ENCODE measurements at regions not wholly inside any gene's neighbourhood (a gene's known extent, or its start where the extent isn't known, plus 50 kb on each side); places are given as distances from the start of the nearest gene placed in this dataset.
"Not testable (repeated sequence)": the region's sequence is repeated elsewhere in the genome, so short reads cannot be mapped to it uniquely, and the experiment has no call there.

- no peak for TF ChIP-seq PKNOX1 (IDR thresholded peaks at IDR 0.05)
- TF ChIP-seq ARNT (IDR thresholded peaks at IDR 0.05): no peak
- no peak for TF ChIP-seq TARDBP (IDR thresholded peaks at IDR 0.05)
- TF ChIP-seq BHLHE40 (IDR thresholded peaks at IDR 0.05; ENCODE audit: borderline replicate concordance): no peak
- TF ChIP-seq FOXA1 (IDR thresholded peaks at IDR 0.05): no peak
- TF ChIP-seq LEF1 (IDR thresholded peaks at IDR 0.05; ENCODE audit: borderline replicate concordance): no peak
- no peak for TF ChIP-seq HDGF (IDR thresholded peaks at IDR 0.05; ENCODE audit: borderline replicate concordance)
- TF ChIP-seq NFRKB (IDR thresholded peaks at IDR 0.05): no peak
- TF ChIP-seq ELF4 (IDR thresholded peaks at IDR 0.05): no peak
- TF ChIP-seq FOXM1 (IDR thresholded peaks at IDR 0.05; ENCODE audit: borderline replicate concordance): no peak
- TF ChIP-seq FOXK2 (IDR thresholded peaks at IDR 0.05): no peak
- POLR2A ChIA-PET: no interaction called here
- no peak for DNase-seq (ENCODE audit: extremely low spot score)
- CTCF ChIA-PET: no interaction called here
Observed at GRCh38 chr5:127170918-127171600, 97.8 kb upstream of the C5orf63 start.

- POLR2A ChIA-PET: no interaction called here
Observed at GRCh38 chr5:127176769-127177168, 103.5 kb upstream of the C5orf63 start.

GRCh38 chr5:127182631-127183030 is 108.0 kb upstream of the MEGF10 start:
- CTCF ChIA-PET: interaction anchor here (0.6 kb wide), 1 partner anchor 827 kb away, joined by 3 read pairs; no protein-coding TSS in a partner anchor
- POLR2A ChIA-PET; DNase-seq (ENCODE audit: extremely low spot score): not testable (repeated sequence)

More at GRCh38 chr5:127176769-127177168, 103.5 kb upstream of the C5orf63 start:
- CTCF ChIA-PET: no interaction called here
- no peak for DNase-seq (ENCODE audit: extremely low spot score)
- TF ChIP-seq CTBP1 (IDR thresholded peaks at IDR 0.05; ENCODE audit: borderline replicate concordance): no peak
- TF ChIP-seq FOXM1 (IDR thresholded peaks at IDR 0.05; ENCODE audit: borderline replicate concordance): no peak
- TF ChIP-seq NFRKB (IDR thresholded peaks at IDR 0.05): no peak
- no peak for TF ChIP-seq ARNT (IDR thresholded peaks at IDR 0.05)
- no peak for TF ChIP-seq SUZ12 (IDR thresholded peaks at IDR 0.05)
- TF ChIP-seq TARDBP (IDR thresholded peaks at IDR 0.05): no peak
- no peak for TF ChIP-seq BHLHE40 (IDR thresholded peaks at IDR 0.05; ENCODE audit: borderline replicate concordance)
- no peak for TF ChIP-seq LEF1 (IDR thresholded peaks at IDR 0.05; ENCODE audit: borderline replicate concordance)
- TF ChIP-seq SP1 (IDR thresholded peaks at IDR 0.05): no peak
- no peak for TF ChIP-seq ZNF384 (IDR thresholded peaks at IDR 0.05)
- TF ChIP-seq PKNOX1 (IDR thresholded peaks at IDR 0.05): no peak
- TF ChIP-seq L3MBTL2 (conservative IDR thresholded peaks at IDR 0.05): no peak

- TF ChIP-seq HDGF (IDR thresholded peaks at IDR 0.05; ENCODE audit: borderline replicate concordance) (no peak), CTBP1 (IDR thresholded peaks at IDR 0.05; ENCODE audit: borderline replicate concordance) (no peak), TARDBP (IDR thresholded peaks at IDR 0.05) (no peak), PKNOX1 (IDR thresholded peaks at IDR 0.05) (no peak), LEF1 (IDR thresholded peaks at IDR 0.05; ENCODE audit: borderline replicate concordance) (no peak), ELF4 (IDR thresholded peaks at IDR 0.05) (no peak), FOXM1 (IDR thresholded peaks at IDR 0.05; ENCODE audit: borderline replicate concordance) (no peak), NFRKB (IDR thresholded peaks at IDR 0.05) (no peak), ZNF384 (IDR thresholded peaks at IDR 0.05) (no peak)
- CTCF ChIA-PET: no interaction called here
- POLR2A ChIA-PET: no interaction called here
- DNase-seq (ENCODE audit: extremely low spot score): no peak
Observed at GRCh38 chr5:127183332-127183731, 107.3 kb upstream of the MEGF10 start.

GRCh38 chr5:127184851-127185250 is 105.7 kb upstream of the MEGF10 start:
- DNase-seq (ENCODE audit: extremely low spot score): no peak
- no peak for TF ChIP-seq SUZ12 (IDR thresholded peaks at IDR 0.05)
- no peak for TF ChIP-seq PKNOX1 (IDR thresholded peaks at IDR 0.05)
- TF ChIP-seq NFRKB (IDR thresholded peaks at IDR 0.05): no peak
- TF ChIP-seq FOXA1 (IDR thresholded peaks at IDR 0.05): no peak
- no peak for TF ChIP-seq ELF4 (IDR thresholded peaks at IDR 0.05)
- TF ChIP-seq BHLHE40 (IDR thresholded peaks at IDR 0.05; ENCODE audit: borderline replicate concordance): no peak
- no peak for TF ChIP-seq SP1 (IDR thresholded peaks at IDR 0.05)
- TF ChIP-seq L3MBTL2 (conservative IDR thresholded peaks at IDR 0.05): no peak
- no peak for TF ChIP-seq FOXK2 (IDR thresholded peaks at IDR 0.05)
- POLR2A ChIA-PET: no interaction called here
- CTCF ChIA-PET: interaction anchor here (0.6 kb wide), 1 partner anchor 36 kb away, joined by 4 read pairs; no protein-coding TSS in a partner anchor

GRCh38 chr5:127186657-127187056 is 103.9 kb upstream of the MEGF10 start:
- peak; percentile 61 for TF ChIP-seq PKNOX1 (IDR thresholded peaks at IDR 0.05)
- no peak for TF ChIP-seq CTBP1 (IDR thresholded peaks at IDR 0.05; ENCODE audit: borderline replicate concordance)
- ChIA-PET POLR2A (no interaction called here), CTCF (interaction anchor here (0.7 kb wide), 1 partner anchor 43 kb away, joined by 3 read pairs; no protein-coding TSS in a partner anchor)
- no peak for DNase-seq (ENCODE audit: extremely low spot score)
